SH-SY5Y (cell line): ENCODE measurements at regions not wholly inside any gene's neighbourhood (a gene's known extent, or its start where the extent isn't known, plus 50 kb on each side); places are given as distances from the start of the nearest gene placed in this dataset.

ENCODE experiments used
- GATA2 ChIP-seq: IDR thresholded peaks from 2 replicates; pipeline ENCODE4 v1.6.1; 2011; ENCODE audit warnings: mild to moderate bottlenecking, low read depth, low read length
- GATA3 ChIP-seq: IDR thresholded peaks from 2 replicates; pipeline ENCODE4 v1.6.1; 2011; ENCODE audit warnings: low read depth, mild to moderate bottlenecking, low read length, moderate library complexity

- TF ChIP-seq GATA3 (no peak), GATA2 (no peak)
These were observed 69.8 kb downstream of the METRNL start for GRCh38 chr17:83149029-83149725.
